SKM-1 (cell line): ENCODE measurements at regions not wholly inside any gene's neighbourhood (a gene's known extent, or its start where the extent isn't known, plus 50 kb on each side); places are given as distances from the start of the nearest gene placed in this dataset.
A peak's percentile ranks its signal among the peaks of the same experiment; 100 is the strongest.

Experiments
- DNase-seq: peaks from one replicate; lab custom pipeline; 2025; ENCODE audit not compliant: unreplicated experiment; lab: John Stamatoyannopoulos, UW

- no peak for DNase-seq
These were observed 420.7 kb downstream of the INSC start for GRCh38 chr11:15535414-15535813.

GRCh38 chr11:15536438-15536837 lies 421.7 kb downstream of the INSC start:
- DNase-seq, result no peak

GRCh38 chr11:15539645-15540044 lies 424.9 kb downstream of the INSC start:
- DNase-seq, result no peak

DNA sequence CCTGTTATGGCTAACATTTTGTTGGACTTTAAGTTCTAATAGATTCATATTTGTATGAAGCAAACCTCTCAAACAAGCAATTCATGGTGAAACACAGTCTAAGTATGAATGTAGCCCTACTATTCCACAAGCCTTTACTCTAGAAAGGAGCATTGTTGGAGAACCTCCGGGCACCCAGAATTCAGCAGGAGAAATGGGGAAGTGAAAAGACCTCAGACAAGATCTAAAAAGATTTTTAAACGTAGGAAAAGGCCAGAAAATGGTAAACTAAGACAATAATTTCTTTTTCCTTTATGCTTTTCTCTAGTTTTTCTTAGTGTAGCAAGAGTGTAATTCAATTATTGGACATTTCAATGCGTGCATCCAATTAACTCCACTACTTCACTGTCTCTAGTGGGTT lies 426.4 kb downstream of the INSC start:
- no peak for DNase-seq

DNA sequence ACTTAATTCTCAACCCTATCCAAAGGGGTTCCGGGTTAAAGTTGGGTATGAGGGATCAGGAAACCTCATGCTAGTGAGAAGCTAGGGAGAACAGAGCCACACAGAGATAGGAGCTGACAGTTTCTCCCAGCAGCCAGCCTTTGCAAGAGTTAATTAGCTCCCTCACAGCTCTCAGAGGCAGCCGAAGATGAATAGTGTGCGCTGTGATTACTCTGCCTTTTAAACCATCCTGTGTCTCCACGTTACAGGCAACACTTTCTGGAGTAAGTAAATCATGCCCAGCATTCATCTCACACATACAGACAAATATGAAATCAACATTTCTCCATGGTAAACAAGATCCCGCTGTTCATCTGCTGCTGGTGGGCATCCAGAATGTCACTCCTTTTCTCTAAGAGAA lies 429.6 kb downstream of the INSC start:
- no peak for DNase-seq

DNA sequence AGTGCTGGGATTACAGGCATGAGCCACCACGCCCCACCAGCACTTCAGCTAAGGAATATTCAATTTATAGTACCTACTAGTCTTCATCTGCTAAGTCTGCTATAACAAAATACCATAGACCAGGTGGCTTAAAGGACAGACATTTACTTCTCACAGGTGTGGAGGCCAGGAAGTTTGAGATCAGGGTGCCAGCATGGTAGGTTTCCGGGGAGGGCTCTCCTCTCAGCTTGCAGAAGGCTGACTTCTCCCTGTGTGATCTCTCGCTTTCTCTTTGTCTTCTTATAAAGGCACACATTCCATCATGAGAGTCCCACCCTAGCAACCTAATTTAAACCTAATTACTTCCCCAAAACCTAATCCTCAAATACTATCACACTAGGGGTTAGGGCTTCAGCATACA lies 433.0 kb downstream of the INSC start:
- DNase-seq, result no peak

DNA sequence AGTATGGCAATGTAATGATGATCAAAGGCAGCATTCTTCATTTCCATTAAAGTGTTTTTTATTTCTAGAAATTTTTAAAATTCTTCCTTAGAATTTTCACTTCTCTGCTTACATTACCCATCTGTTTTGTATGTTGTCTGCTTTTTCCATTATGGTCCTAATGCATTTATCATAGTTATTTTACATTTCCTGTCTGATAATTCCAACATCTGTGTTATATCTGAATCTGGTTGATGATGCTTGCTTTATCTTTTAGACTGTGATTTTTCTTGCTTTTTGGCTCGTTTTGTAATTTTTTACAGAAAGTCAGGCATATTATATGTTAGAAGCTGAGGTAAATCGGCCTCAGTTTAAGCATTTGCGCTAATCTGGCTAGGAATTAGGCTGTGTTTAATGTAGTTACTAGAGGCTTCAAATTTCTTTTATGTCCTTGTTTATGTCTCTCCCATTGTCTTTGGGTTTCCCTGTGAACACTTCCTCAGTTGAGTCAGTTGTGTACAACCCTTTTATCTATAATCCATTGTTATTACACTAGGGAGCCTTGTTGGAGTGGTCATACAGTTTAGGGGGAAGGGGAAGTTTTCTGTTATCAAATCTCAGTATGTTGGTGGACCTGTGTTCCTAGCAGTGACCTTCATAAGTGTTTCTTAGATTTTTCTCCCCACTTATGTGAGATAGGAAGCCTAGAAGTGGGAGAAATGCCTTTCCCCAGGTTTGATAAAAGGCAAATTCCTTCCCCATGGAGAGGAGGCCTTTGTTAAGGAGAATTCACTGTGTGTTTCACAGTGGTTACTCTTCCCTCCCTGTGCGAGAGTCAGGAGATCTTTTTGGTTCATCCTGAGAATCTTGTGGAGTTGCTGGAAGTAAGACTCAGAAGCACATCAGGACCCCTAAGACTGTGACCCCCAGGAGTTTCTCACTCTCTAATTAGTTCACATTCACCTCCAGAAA lies 437.5 kb downstream of the INSC start:
- no peak for DNase-seq

DNA sequence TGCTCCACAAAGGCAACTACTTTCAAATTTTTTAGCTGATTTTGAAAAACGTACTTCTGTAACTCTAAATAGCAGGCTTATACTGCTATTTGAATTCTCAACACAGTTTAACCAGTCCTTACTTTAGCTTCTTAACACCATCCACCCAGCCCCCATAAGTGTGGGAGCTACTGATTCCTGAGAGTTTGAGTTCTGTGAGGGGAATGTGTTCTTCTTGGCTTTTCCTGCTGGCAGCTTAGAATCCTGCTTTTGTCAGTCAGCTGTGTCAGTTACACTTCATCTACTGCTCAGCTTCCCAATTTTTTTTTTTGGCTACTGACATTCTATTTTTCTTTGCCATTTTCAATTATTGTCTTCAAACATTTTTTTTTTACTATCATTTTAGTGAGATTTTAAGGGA lies 440.4 kb downstream of the INSC start:
- no peak for DNase-seq

GRCh38 chr11:15557457-15558230 lies 442.9 kb downstream of the INSC start:
- no peak for DNase-seq

DNA sequence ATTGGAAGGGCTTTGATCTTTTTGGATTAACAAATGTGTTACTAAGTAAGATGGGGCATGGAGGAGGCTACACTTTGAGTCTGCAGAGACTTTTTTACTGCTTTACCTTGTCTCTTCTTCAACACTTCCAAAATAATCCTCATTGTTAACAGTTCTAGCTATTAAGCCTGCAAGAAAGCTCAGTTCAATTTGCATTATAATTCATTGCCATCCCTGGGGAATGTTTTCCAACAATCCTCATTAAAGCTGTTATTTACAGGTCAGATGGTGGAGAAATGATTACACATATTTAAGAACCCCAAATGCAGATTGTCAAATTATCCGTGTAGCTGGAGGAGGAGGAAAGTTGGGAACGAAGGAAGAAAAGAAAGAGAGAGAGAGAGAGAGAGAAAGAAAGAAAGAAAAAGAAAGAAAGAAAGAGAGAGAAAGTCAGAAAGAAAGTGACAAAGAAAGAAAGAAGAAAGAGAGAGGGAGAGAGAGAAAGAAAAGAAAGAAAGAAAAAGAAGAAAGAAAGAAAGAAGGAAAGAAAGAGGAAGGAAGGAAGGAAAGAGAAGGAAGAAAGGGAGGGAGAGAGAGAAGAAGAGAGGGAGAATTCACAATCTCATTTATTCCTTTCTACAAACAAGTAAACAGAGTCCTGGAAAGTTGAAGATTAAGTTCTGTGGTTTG lies 443.9 kb downstream of the INSC start:
- DNase-seq, result no peak

DNA sequence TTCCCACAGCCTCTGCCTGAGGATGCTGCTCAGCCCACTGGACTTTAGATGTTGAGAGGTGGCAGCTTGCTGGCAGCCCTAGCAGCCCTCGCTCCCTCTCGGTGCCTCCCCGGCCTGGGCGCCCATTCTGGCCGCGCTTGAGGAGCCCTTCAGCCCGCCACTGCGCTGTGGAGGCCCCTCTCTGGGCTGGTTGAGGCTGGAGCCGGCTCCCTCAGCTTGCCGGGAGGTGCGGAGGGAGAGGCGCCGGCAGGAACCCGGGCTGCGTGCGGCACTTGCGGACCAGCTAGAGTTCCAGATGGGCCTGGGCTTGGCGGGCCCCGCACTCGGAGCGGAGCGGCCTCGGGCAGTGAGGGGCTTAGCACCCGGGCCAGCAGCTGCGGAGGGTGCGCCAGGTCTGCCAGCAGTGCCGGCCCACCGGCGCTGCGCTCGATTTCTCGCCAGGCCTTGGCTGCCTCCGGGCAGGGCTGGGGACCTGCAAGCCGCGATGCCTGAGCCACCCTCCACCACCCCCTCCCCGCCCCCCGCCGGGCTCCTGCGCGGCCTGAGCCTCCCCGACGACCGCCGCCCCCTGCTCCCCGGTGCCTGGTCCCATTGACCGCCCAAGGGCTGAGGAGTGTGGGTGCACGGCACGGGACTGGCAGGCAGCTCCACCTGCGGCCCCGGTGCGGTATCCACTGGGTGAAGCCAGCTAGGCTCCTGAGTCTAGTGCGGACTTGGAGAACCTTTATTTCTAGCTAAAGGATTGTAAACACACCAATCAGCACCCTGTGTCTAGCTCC lies 446.2 kb downstream of the INSC start:
- DNase-seq, result no peak

GRCh38 chr11:15562230-15562629 lies 447.5 kb downstream of the INSC start:
- no peak for DNase-seq

DNA sequence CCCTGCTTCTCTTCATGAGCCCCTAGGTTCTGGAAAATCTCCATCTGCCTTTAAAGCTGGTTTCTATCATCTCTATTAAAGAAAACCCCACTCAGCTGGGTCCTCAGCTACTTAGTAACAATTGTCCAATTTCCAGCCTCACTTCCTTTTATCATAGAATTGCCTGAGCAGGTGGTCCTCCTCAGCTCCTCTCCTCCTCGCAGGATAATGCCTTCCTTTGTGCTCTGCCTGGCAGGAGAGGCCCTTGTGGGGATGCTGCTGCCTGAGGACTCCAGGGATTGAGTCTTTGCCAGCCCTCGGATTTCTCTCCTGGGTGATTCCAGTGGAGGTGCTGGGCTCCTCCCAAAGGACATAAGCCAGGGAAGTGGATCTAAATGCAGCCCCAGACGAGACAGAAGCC lies 448.3 kb downstream of the INSC start:
- DNase-seq, result no peak

DNA sequence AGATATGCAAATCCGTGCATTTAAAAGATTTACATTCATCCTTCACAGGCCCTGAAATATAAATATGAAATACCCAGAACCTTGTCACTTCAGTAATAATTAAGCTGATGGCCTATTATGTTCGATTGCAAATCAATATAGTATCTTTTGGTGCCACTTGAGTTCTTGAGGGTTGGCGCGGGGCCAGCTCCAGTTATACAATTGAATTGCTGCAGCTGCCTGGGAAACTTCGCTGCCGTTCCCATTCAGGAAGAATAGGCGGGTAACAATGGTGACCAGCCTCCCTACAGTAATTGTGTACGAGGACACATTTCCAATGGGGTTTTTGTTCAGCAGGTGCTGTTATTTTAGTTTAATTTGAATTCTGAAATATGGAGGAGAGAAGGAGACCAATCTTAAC lies 451.2 kb downstream of the INSC start:
- no peak for DNase-seq

GRCh38 chr11:15568440-15568839 lies 453.7 kb downstream of the INSC start:
- DNase-seq, result no peak

- DNase-seq, result no peak
These were observed 454.7 kb downstream of the INSC start for GRCh38 chr11:15569305-15570025.

DNA sequence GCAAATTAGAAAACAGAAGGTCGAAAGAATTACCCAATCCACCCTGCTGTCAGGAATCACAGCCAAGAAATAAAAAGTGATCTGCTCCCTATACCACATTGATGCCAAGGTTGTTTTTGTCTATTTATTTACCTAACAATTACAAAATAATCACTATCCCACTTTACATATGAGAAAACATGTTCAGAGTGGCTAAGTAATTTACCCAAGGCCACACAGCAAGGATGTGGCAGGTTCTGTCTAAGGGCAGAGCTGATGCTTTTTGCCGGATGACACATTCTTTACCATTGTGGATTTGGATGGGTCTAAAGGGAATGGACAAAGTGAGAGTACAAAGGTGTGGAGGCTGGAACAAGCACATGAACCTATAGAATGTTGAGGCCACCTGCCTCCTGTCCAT lies 460.7 kb downstream of the INSC start:
- DNase-seq, result no peak

GRCh38 chr11:15576769-15577168 lies 462.0 kb downstream of the INSC start:
- no peak for DNase-seq

GRCh38 chr11:15577519-15577918 lies 462.8 kb downstream of the INSC start:
- DNase-seq, result peak; percentile 77

DNA sequence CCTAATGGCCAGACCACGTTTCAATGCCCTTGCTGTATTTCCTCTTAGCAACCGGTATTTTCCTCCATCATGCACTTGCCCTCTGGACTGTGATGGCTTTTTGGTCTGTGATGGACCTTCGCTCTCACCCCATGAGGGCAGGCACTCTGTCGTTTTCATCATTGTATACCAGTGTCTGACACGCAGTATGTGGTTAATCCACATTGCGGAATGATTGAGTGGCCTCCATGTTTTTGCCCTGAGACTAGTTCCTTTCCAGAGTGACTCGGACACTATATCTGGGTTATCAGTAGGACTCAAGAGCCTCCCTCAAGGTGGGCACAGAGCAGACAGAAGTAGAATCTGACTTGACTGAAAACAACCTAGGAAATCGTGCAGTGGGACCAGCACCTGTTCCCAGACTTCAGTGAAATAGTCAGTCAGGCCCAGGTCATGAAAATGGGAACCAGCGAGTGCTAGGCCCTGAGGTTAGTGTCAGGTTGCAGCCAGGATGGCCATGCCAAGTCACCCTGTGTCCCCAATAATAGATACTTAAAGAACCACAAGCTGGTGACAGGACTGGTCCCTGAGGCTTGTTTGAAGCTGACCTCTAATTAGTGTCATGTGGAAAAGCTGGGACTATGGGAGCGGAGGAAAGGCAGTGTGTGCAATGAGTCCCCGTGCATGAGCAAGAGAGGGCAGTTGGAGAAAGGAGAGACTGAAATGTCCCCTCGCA lies 464.7 kb downstream of the INSC start:
- no peak for DNase-seq
